GM19438 (cell line): ENCODE measurements at regions not wholly inside any gene's neighbourhood (a gene's known extent, or its start where the extent isn't known, plus 50 kb on each side); places are given as distances from the start of the nearest gene placed in this dataset.
"Not testable (repeated sequence)": the region's sequence is repeated elsewhere in the genome, so short reads cannot be mapped to it uniquely, and the experiment has no call there.

Experiments used
- ATAC-seq: cut with Tn5 transposase; IDR thresholded peaks from one replicate; pipeline ENCODE4 v1.9.1; 2021; ENCODE audit warnings: low read depth; ENCODE audit not compliant: unreplicated experiment

DNA sequence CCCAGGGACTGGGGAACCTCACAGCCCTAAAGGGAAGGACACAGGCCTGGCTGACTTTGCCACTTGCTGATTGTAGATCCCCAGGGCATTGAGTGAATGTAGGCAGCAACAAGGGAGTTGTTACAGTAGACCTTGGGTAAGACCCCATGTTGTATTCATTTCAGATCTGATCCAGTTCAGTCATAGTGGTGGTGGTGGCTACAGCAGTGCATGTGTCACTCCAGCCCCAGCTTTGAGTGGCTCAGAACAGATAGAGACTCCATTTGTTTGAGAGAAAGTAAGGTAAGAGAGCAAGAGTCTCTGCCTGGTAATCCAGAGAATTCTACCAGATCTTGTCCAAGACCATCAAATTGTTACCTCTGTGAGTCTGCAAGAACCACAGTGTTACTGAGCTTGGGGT, 278.7 kb upstream of the SATB1 start:
- ATAC-seq: no peak

DNA sequence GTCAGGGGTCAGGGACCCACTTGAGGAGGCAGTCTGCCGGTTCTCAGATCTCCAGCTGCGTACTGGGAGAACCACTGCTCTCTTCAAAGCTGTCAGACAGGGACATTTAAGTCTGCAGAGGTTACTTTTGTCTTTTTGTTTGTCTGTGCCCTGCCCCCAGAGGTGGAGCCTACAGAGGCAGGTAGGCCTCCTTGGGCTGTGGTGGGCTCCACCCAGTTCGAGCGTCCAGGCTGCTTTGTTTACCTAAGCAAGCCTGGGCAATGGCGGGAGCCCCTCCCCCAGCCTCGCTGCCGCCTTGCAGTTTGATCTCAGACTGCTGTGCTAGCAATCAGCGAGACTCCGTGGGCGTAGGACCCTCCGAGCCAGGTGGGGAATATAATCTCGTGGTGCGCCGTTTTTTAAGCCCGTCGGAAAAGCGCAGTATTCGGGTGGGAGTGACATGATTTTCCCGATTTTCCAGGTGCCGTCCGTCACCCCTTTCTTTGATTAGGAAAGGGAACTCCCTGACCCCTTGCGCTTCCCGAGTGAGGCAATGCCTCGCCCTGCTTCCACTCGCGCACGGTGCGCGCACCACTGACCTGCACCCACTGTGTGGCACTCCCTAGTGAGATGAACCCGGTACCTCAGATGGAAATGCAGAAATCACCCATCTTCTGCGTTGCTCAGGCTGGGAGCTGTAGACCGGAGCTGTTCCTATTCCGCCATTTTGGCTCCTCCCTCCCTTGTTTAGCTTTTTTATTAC, 268.6 kb upstream of the SATB1 start:
- ATAC-seq: not testable (repeated sequence)

DNA sequence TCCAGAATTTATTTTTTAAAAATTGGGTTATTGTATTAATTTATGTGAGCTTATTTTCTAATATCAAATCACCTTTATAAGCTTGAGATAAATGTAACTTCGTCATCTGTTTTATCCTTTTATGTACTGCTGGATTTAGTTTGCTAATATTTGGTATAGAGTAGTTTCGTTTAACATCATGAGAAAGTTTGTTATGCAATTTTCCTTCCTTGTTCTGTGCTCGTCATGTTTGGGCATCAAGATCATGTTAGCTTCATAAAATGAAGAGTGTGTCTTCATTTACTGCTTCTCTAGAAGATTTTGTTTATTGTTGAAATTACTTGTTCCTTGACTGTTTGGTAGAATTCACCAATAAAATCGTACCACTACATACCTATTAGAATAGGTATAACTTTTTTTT, 262.1 kb upstream of the SATB1 start:
- ATAC-seq: no peak

DNA sequence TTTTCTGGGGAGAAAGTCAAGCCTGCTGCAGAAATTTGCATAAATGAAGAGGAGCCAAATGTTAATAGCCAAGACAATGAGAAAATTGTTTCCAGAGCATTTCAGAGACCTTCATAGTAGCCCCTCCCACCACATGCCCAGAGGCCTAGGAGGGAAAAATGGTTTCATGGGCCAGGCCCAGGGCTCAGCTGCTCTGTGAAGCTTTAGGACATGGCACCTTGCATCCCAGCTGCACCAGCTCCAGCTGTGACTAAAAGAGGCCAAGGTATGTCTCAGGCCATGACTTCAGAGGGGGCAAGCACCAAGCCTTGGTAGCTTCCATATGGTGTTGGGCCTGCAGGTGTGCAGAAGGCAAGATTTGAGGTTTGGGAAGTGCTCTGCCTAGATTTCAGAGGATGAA, 258.8 kb upstream of the SATB1 start:
- no peak for ATAC-seq

DNA sequence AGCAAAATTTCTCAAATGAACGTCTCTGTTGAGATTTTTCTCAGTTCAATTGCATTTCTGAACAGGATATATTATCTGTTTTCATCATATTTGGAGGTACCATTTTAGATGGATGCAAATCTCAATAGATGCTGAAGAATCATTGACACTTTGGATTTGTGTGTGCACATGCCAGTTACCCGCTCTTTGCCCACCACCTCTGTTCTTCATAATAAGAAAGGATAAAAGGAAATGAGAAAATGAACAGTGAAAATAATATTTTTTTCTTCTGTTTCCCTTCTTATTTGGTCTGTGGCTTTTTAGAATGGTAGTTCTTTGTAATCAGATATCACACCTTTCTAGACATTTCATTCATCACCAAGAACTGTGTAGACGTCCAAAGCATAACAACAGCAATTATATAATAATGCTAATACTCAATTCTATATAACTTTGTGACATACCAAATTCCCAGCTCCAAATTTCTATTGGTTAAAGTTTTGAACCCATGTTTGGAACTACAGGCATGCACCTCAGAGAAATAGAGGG, 256.7 kb upstream of the SATB1 start:
- ATAC-seq: no peak

DNA sequence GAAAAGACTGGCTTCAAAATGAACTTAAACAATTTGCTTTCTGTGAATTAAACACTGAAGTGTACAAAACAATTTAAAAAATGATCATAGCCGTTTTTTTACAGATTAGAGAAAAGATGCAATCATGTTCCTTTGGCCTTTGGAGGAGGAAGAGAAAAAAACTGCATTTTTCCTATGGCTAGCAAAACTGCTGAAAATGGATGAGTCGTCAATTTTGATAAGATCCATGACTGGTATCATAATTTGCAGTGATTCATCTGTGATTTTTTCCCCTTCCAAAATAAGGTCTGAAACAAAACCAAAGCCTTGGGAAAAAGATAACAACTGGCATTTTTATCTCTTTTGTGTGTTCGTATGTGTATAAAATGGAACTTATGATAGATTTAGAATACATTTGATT, 255.6 kb upstream of the SATB1 start:
- ATAC-seq: no peak

DNA sequence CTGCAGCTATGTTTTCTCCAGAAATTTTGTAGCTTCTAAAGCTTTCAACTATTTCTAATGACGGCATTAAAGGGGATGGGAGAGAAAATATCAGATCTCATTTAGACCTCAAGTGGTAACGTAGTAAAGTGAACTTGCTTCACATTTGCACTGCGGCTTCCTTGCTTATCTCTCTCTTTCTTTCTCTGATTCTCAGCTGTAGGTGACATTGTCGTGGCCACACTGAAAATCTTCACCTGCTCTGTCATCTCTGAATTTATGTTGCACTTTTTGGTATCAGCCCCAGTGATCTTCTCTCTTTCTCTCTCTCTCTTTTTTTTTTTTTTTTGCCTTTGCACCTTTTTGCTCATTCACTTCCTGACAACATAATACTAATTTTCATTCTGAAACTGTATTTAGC, 254.1 kb upstream of the SATB1 start:
- no peak for ATAC-seq

DNA sequence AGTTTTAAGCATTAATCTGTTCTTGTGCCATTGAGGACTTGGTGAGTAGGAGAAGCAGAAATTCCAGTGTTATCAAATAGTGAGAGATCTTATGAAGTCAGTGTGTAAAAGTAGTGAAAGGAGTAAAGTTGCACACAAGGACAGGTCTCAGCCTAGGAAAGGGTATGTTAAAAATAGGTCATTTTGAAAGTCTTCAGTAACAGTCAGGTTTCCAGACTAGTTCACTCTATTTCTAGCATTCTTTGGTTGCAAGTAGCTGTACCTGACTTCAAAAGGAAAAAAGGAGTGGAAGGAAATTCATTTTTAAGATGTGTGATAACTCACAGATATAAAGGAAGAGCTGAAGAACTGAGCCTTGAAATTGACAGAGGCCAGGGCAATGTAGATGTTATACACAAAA, 250.1 kb upstream of the SATB1 start:
- no peak for ATAC-seq

DNA sequence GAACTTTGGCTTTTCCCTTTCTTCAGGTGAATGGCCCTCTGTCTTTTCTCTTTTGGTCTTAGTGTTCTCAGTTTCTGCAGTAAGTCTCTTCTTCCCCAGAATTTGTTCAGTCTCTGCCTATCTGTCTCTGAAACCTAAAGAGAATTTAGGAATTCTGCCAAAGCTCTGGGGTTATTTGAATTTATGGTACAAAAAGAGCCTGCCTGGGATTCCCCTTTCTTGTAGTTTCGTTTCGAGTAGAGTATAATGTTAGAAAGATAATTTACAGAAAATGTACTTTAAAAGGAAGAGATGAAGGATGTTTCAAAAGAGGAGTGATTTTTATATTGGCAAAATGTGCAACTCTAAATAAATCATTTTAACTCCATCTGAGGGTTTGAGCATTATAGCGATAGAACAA, 247.4 kb upstream of the SATB1 start:
- no peak for ATAC-seq

DNA sequence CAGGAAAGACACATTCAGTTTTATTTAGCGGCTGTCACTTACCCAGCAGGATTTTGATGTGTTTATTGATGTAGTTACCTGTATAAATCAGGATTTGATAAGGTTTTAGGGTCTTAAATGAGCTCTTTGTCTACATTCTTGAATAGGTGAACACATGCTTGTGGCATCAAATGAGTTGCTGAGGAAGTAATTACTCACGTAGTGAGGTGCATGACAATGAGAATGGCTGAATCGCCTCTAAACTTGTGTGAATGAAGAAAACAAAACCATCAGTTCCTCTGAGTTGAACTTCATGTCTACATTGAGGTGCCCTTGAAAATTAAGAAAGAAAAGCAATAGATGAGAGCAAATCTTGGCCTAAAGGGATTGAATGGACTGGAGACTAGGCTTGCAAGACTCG, 245.6 kb upstream of the SATB1 start:
- ATAC-seq: no peak

DNA sequence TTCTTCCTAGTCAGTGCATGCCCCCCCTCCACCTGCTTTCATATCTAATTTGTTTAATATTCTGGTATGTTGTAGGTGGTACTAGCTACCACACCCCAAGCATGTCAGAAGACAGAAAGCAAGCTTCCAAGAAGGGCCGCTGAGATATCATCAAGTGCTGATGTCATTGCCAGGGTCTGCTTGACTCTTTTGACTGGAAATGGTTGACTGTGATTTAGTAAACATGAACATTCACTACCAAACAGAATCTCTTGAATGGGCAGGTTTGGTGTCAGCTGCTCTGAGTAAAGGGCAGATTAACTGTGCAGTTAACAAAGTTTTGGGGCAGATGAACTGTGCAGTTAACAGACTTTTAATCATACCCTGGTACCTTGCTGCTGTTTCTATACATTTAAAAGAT, 244.2 kb upstream of the SATB1 start:
- no peak for ATAC-seq

DNA sequence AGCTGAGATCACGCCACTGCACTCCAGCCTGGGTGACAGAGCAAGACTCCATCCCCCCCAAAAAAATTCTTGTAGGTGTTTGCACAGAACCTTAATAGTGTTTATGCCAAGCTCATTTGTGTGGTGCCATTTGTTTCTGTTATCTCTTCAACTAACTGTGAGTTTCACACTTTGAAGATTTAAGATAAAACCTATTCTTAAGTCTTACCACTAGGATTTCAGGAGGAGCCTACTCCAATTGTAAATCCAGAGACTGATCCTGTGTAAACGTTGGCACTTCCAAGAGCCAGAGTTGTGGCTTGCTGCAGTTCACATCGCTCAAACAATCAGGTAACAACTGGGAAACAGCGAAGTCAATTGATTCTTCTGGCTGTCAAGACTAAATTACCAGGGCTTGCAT, 242.4 kb upstream of the SATB1 start:
- ATAC-seq: no peak

DNA sequence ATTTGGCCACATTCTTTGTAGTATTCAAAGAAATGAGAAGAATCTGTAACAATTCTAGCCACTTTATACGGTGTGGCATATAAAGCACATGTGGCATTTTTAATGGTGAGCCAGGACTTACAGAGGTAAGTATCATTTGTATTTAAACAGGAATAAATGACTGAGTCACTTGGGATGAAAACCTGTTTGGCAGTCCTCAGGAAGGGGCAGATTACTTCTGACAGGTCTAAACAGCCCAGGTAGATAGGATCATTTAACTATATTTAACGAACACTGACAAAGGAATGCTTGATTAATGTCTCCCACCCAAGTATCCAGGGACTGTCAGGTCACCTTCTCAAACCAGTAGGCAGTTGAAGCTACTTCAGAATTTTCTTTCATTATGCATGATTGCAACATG, 241.5 kb upstream of the SATB1 start:
- no peak for ATAC-seq

DNA sequence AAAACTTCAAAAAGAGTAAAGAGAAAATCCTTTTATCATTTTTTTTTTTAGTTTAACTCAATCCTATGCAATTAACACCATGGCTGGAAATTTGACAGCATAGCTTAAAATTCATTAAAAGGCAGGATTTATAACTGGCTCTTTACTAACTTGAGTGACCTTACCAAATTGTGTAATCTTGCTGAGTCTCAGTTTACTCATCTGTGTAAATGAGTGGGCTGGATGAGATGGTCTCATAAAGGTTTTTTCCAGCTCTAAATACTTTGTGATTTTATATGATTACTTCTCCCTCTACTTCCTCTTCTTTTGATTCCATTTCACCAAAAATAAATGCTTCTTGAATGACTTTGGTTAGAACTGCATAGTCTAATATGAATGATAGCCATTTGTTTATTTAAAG, 234.9 kb upstream of the SATB1 start:
- no peak for ATAC-seq

DNA sequence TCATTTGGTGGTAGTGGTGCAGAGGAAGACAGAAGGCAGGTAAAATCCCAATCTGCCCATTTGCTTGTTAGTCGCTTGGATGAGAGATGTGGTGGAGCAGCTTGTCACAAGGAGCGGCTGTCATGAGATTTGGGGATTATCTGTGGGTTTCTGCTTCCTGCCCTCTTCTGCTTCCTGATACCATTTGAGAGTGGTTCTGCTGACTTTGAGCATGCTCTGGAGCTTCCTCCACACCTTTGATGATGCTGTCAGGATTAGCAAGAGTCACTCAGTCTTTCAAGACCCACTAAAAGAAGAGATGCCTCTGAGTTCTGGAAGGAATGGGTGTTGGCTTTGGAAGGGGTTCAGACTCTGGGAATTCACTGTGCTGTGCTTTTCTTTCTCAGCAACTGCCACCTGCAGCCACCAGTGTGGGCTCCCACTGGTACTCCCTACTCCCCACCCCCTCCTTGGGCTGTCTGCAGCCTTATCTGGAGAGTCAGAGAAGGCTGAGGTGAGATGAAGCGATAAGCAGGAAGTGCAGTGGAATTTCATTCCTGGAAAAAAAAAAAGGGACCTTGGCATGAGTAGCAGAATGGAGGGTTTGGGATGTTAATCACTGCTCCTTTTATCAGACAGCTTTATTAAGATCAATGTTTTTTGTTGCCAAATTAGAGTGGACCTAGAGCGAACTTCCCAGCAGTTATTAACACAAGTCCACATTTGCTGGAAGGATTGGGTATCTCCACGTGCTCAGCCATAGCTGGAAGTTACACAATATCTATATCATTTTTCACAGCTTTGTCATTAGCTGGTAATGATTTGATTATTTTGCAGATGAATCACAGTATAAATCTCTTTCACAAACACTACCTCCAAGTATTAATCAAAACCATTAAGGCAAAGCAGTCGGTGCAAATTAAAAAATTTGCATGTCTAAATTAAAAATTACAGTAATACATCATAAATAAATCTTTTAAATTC, 233.0 kb upstream of the SATB1 start:
- no peak for ATAC-seq

DNA sequence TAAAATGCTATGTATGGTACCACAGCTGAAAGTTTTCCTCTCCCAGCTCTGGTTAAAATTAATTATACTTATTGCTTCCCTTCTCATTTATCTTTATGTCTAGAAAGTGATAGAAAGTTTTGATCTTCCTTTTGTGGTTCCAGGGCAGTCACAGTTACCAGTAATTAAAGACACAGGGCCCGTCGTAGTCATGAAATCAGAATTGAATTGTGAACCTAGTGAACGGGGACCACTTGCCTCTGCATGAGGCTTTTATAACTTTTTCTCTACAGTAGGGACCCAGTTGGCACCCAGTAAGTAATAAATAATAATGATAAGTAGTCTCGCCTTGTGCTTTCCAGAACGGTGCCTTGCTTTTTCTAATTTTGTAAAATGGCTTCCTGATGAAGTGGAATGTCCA, 231.7 kb upstream of the SATB1 start:
- no peak for ATAC-seq

DNA sequence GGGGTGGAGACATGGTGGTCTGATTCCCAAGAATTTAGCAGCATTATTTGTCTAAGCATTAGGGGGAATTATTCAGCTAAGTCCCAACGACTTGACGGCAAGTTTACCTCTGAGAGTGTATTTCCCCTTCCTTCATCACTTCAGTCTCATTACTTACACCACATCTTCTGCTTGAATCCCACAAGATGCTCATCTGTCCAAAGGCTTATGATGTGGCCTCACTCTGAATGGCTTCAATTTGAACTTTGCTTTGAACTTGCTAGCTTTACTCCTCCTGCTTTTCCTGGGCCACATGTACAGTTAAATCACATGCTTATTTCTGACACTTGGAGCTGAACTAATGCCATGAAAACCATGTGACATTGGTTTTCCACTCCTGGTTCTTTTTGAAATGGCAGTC, 231.3 kb upstream of the SATB1 start:
- no peak for ATAC-seq

DNA sequence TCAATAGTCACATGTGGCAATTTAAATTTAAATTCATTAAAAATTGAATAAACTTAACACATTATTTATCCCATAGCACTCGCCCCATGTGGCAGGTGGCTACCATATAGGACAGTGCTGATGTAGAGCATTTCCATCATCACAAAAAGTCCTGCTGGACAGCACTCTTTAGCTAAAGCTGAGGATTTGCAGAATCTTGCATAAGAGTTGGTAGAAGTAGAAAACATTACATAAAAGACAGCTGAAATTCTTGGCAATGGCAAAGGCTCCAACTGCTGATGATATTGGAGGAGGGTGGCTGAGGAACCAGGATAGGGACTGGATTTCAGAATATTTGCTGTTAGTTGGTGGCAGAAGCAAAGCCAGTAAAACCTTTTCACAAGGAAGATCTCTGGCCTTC, 230.7 kb upstream of the SATB1 start:
- no peak for ATAC-seq

DNA sequence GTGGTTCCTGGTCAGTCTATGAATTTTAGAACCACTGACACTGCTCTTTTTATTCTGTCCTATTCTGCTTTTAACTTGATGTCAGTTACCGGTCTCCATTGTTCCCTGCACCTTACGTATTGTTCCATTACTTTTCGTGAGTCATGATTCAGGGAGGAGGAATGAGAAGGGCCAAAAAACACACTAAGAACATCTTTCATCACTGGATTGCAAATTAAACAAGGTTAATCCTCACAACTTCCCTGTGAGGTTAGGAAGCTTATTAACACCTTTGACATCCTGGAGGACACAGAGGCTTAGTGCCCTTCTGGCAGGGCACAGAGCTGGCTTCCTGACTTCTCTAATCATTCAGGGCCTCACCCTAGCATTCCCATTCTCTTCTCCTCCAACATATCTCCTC, 227.6 kb upstream of the SATB1 start:
- ATAC-seq: no peak

DNA sequence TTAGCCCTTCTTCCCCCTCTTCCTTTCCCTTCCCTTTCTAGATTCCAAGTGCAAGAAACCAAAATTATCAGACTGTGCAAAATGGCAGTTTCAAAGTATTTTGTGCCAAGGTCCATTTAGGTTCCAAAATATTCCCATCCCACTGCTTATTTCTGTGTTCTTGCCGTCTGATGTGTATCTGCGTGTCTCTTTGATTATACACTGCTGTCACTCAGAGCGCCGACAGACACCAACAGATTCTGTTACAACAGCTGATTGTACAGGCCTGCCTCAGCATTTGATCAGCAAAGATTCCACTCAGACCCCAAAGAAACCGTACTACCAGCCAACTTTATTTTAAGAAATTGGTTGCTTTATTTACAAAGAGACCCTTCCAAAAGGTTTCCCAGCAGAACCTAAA, 225.6 kb upstream of the SATB1 start:
- no peak for ATAC-seq

DNA sequence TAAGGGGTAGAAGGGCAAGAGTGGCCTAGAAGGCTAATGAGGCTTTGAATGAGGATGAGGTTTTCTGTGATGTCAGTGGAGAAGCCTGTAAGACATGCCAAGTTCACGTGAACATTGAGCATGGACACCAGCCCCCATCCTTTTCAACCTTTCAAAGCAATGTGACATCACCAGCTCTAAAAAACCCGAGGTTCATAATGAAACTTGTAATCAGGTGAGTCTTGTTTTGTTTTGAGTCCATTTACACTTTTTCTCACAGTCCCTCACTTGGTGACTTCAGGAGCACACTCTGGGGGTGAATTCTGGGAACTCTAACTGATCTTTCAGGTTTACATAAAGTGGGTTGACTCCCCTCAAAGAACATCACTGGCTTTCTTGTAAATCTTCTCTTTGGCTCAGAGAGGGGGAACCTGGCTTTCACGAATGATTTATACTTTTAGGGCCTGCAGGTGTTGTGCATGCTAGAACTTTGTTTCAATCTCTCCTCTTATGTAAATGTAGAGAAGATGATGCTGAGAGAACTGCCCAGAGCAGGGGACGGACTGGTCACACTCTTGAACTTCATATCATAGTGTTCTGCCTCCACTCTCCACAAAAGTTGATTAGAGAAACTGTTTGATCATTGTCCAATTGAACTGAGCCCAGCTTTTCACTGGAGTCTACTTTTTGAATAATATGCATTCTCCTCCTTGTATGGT, 224.7 kb upstream of the SATB1 start:
- ATAC-seq: peak; percentile 56
